Upper lobe of left lung (tissue), 4 donors: ENCODE measurements at regions not wholly inside any gene's neighbourhood (a gene's known extent, or its start where the extent isn't known, plus 50 kb on each side); places are given as distances from the start of the nearest gene placed in this dataset.

ENCODE experiments used
- EP300 ChIP-seq, 4 donors: sonication (generic); formaldehyde crosslinking; IDR thresholded peaks; one replicate each; pipeline ENCODE4 v1.5.1; 2017; ENCODE audit warnings: antibody characterized with exemption in 4 of 4, control low read depth in 2 of 4
- POLR2A ChIP-seq, 4 donors: fragments of 450-650 bp; IDR thresholded peaks; one replicate each; pipeline ENCODE4 v1.5.1; 2016 to 2017; ENCODE audit warnings: antibody characterized with exemption in 4 of 4, mild to moderate bottlenecking in 2 of 4
- POLR2AphosphoS5 ChIP-seq, 2 donors: sonication (generic); formaldehyde crosslinking; IDR thresholded peaks; one replicate each; pipeline ENCODE4 v1.5.1; 2017; ENCODE audit warnings: antibody characterized with exemption in 2 of 2
- TF ChIP-seq, protein P1 (sequence below), 6 experiments: fragments of 450-650 bp in 4 of 6; fragments of 200-600 bp in 2 of 6; sonication (generic) in 2 of 6; IDR thresholded peaks; one replicate each; pipeline ENCODE4 v1.5.1; 2016 to 2019; ENCODE audit warnings: antibody characterized with exemption in 6 of 6

DNA sequence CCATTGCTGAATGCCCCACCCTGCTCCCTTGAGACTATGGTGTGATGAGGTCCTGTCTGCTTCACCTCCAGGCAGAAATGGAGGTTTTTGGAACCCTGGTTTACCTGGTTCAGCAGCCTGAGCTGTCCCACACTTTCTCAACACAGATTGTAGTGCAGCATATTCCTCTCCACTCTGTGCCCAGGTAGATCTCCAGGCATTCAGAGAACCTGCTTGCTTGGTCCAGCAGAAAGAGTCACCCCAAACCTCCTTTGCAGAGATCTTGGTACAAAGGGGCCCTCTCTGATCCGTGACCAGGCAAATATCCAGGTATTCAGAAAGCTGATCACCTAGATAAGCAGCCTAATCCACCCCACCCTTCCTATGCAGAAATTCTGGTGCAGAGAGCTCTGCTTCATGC lies 1288.2 kb upstream of the CRIM1 start:
- no peak for TF ChIP-seq POLR2A (IDR thresholded peaks at IDR 0.05)
- TF ChIP-seq, protein P1, sequence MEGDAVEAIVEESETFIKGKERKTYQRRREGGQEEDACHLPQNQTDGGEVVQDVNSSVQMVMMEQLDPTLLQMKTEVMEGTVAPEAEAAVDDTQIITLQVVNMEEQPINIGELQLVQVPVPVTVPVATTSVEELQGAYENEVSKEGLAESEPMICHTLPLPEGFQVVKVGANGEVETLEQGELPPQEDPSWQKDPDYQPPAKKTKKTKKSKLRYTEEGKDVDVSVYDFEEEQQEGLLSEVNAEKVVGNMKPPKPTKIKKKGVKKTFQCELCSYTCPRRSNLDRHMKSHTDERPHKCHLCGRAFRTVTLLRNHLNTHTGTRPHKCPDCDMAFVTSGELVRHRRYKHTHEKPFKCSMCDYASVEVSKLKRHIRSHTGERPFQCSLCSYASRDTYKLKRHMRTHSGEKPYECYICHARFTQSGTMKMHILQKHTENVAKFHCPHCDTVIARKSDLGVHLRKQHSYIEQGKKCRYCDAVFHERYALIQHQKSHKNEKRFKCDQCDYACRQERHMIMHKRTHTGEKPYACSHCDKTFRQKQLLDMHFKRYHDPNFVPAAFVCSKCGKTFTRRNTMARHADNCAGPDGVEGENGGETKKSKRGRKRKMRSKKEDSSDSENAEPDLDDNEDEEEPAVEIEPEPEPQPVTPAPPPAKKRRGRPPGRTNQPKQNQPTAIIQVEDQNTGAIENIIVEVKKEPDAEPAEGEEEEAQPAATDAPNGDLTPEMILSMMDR (IDR thresholded peaks at IDR 0.05) = no peak
- TF ChIP-seq EP300 (IDR thresholded peaks at IDR 0.05) = no peak
- TF ChIP-seq POLR2AphosphoS5 (IDR thresholded peaks at IDR 0.05) = no peak
